Mesenchymal stem cell (in vitro differentiated cells and primary cell): ENCODE measurements at regions not wholly inside any gene's neighbourhood (a gene's known extent, or its start where the extent isn't known, plus 50 kb on each side); places are given as distances from the start of the nearest gene placed in this dataset.

Source experiments
- DNase-seq: peaks from one replicate; pipeline ENCODE4 v3.0.0-alpha.2; 2013
- H2AFZ ChIP-seq: one replicate; pipeline ENCODE4 v1.6.1; 2013; ENCODE audit warnings: low read depth, mild to moderate bottlenecking, control low read depth, inconsistent platforms, low read length, moderate library complexity
- H2AK5ac ChIP-seq: 2 replicates; pipeline ENCODE4 v1.6.1; 2013; ENCODE audit warnings: low read length, moderate library complexity, mild to moderate bottlenecking, inconsistent platforms; ENCODE audit not compliant: severe bottlenecking
- H2BK120ac ChIP-seq: one replicate; pipeline ENCODE4 v1.6.1; 2013; ENCODE audit warnings: low read depth, mild to moderate bottlenecking, inconsistent platforms, low read length, moderate library complexity
- H2BK12ac ChIP-seq, 2 experiments: one replicate each; pipeline ENCODE4 v1.6.1; 2013; ENCODE audit warnings: inconsistent platforms in 2 of 2, low read length in 2 of 2, mild to moderate bottlenecking in 2 of 2, moderate library complexity in 2 of 2, control low read depth in 1 of 2
- H2BK15ac ChIP-seq: one replicate; pipeline ENCODE4 v1.6.1; 2013; ENCODE audit warnings: mild to moderate bottlenecking, low read depth, inconsistent platforms; ENCODE audit not compliant: poor library complexity, severe bottlenecking
- H2BK5ac ChIP-seq: 2 replicates; pipeline ENCODE4 v1.6.1; 2013; ENCODE audit warnings: low read depth, mild to moderate bottlenecking, low read length, control low read depth, inconsistent platforms; ENCODE audit not compliant: poor library complexity, severe bottlenecking
- H3K14ac ChIP-seq, 2 experiments: one replicate each; pipeline ENCODE4 v1.6.1; 2013; ENCODE audit warnings: inconsistent platforms in 2 of 2, low read length in 2 of 2, control low read depth in 1 of 2, mild to moderate bottlenecking in 1 of 2, moderate library complexity in 1 of 2
- H3K18ac ChIP-seq, 2 experiments: one replicate each; pipeline ENCODE4 v1.6.1; 2013; ENCODE audit warnings: inconsistent platforms in 2 of 2, low read length in 2 of 2, control low read depth in 1 of 2, low read depth in 1 of 2, mild to moderate bottlenecking in 1 of 2
- H3K23ac ChIP-seq, 2 experiments: one replicate each; pipeline ENCODE4 v1.6.1; 2013; ENCODE audit warnings: inconsistent platforms in 2 of 2, low read length in 2 of 2, mild to moderate bottlenecking in 2 of 2, moderate library complexity in 2 of 2, control low read depth in 1 of 2
- H3K27ac ChIP-seq: 2 replicates; pipeline ENCODE4 v1.5.1; 2013; ENCODE audit warnings: mild to moderate bottlenecking, moderate library complexity, low read length, control low read depth, inconsistent platforms; ENCODE audit not compliant: poor library complexity, severe bottlenecking
- H3K27me3 ChIP-seq, 2 experiments: 2 replicates each; pipeline versions ENCODE4 v1.6.1 to v1.7.0; 2013; ENCODE audit warnings: low read length in 2 of 2, mild to moderate bottlenecking in 2 of 2, moderate library complexity in 2 of 2, control low read depth in 1 of 2, inconsistent platforms in 1 of 2; ENCODE audit not compliant: control insufficient read depth in 1 of 2, insufficient read depth in 1 of 2
- H3K36me3 ChIP-seq, 2 experiments: 2 replicates each; pipeline versions ENCODE4 v1.6.1 to v1.7.0; 2013; ENCODE audit warnings: low read length in 2 of 2, control low read depth in 1 of 2, inconsistent platforms in 1 of 2, low read depth in 1 of 2, mild to moderate bottlenecking in 1 of 2; ENCODE audit not compliant: insufficient read depth in 2 of 2, control insufficient read depth in 1 of 2
- H3K4ac ChIP-seq, 2 experiments: one replicate each; pipeline ENCODE4 v1.6.1; 2013; ENCODE audit warnings: inconsistent platforms in 2 of 2, low read length in 2 of 2, mild to moderate bottlenecking in 2 of 2, moderate library complexity in 2 of 2, control low read depth in 1 of 2, low read depth in 1 of 2
- H3K4me1 ChIP-seq: 2 replicates; pipeline ENCODE4 v1.6.1; 2013; ENCODE audit warnings: low read depth, low read length, control low read depth; ENCODE audit not compliant: control insufficient read depth, insufficient read depth
- H3K4me2 ChIP-seq: 2 replicates; pipeline ENCODE4 v1.6.1; 2013; ENCODE audit warnings: low read length, mild to moderate bottlenecking, inconsistent platforms; ENCODE audit not compliant: poor library complexity, severe bottlenecking
- H3K4me3 ChIP-seq, 2 experiments: 2 replicates each; pipeline versions ENCODE4 v1.5.1 to v1.7.0; 2013; ENCODE audit warnings: low read length in 2 of 2, mild to moderate bottlenecking in 2 of 2, control low read depth in 1 of 2, low read depth in 1 of 2; ENCODE audit not compliant: insufficient read depth in 1 of 2
- H3K79me1 ChIP-seq: replicated peaks from 2 replicates; pipeline ENCODE4 v1.6.1; 2013; ENCODE audit warnings: mild to moderate bottlenecking, control low read depth, low read length, inconsistent platforms; ENCODE audit not compliant: poor library complexity, severe bottlenecking
- H3K9ac ChIP-seq: 2 replicates; pipeline ENCODE4 v1.7.0; 2013; ENCODE audit warnings: mild to moderate bottlenecking, low read length, moderate library complexity
- H3K9me3 ChIP-seq: 2 replicates; pipeline ENCODE4 v1.7.0; 2013; ENCODE audit warnings: mild to moderate bottlenecking, low read length; ENCODE audit not compliant: control insufficient read depth
- H4K8ac ChIP-seq: one replicate; pipeline ENCODE4 v1.6.1; 2013; ENCODE audit warnings: inconsistent platforms, mild to moderate bottlenecking, low read length, moderate library complexity
- H4K91ac ChIP-seq: one replicate; pipeline ENCODE4 v1.6.1; 2013; ENCODE audit warnings: mild to moderate bottlenecking, low read length, inconsistent platforms
- WGBS: methylation state at CpG from one replicate; pipeline ENCODE4 v1.1.7; 2013; ENCODE audit warnings: mixed read lengths; 5-methylcytosine and 5-hydroxymethylcytosine counted together

DNA sequence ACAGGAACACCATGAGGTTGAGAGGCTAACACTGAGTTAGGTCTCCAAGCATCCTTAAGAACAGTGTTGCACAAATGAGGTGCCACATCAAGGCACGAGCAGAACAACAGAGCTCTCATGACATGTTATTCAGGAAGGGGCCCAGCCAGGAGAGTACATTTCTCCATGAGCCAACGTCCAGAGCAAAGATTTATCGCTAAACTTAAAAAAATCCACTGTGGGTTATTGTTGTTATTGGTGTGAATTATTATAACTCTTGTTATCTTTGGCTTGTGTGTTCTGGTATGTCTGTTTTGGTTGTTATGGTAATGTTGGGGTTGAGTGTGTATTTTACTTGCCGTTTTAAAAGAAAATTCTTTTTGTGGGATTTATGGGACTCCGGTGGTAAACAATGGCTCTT, 68.9 kb upstream of the MSI2 start:
- WGBS: 81% methylated on average over 5 of the region's 5 CpGs
- Histone ChIP-seq H4K91ac (no peak overlapping the region), H3K9me3 (no peaks in the 10 kb centered on the region), H2BK15ac (no peak overlapping the region), H3K4me2 (no peak overlapping the region), H3K27ac (no peak overlapping the region), H2BK5ac (no peak overlapping the region), H2AFZ (no peak overlapping the region), H3K36me3 (no peaks in the 10 kb centered on the region), H3K4ac (no peak overlapping the region), H3K23ac (no peak overlapping the region), H3K18ac (no peak overlapping the region), H3K14ac (no peak overlapping the region), H3K4me1 (no peaks in the 10 kb centered on the region), H3K27me3 (peaks cover 13 to 15% of the 10 kb centered on the region in 2 experiments), H3K9ac (no peak overlapping the region), H3K4me3 (no peak overlapping the region), H3K79me1 (no peaks in the 10 kb centered on the region), H2AK5ac (no peak overlapping the region), H2BK12ac (no peak overlapping the region), H4K8ac (no peak overlapping the region), H2BK120ac (no peak overlapping the region)
- no peak for DNase-seq

DNA sequence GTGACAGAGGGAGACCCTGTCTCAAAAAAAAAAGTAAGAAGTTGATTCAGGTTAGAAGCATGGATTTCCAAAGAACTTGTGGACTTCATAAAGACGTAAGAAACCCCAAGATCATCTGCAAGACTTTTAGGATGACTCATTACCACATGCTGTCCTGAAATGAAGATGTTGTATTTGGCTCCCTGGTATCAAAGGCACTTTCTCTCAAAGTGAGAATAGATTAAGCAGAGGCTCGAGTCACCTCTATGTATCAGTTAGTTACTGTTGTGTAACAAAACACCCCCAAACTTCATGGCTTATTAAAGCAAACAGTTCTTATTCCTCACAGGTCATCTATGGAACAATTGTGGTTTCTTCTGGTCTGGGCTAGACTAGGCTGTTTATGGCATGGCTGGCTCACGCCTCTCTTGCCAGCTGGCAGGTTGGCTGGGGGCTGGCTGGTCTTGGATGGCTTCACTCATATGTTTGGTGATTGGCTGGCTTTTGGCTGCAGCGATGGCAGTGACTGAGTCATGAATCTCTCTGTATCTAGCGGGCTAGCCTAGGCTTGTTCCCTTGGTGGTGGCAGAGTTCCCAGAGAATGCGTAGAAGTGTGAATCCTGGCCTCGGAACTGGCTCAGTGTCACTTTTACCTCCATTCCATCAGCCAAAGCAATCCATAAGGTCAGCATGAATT, 60.4 kb upstream of the MSI2 start:
- Histone ChIP-seq H3K18ac (no peak overlapping the region), H3K9me3 (peaks cover 6% of the 10 kb centered on the region), H3K36me3 (no peaks in the 10 kb centered on the region), H3K23ac (no peak overlapping the region), H3K27ac (no peak overlapping the region), H2BK120ac (no peak overlapping the region), H3K4me1 (peaks cover 2% of the 10 kb centered on the region), H2AFZ (no peak overlapping the region), H3K79me1 (no peaks in the 10 kb centered on the region), H4K8ac (no peak overlapping the region), H4K91ac (no peak overlapping the region), H3K27me3 (peaks cover 4 to 19% of the 10 kb centered on the region in 2 experiments), H2BK12ac (no peak overlapping the region), H3K4ac (no peak overlapping the region), H3K9ac (no peak overlapping the region), H2BK5ac (no peak overlapping the region), H2AK5ac (no peak overlapping the region), H3K4me2 (no peak overlapping the region), H3K4me3 (no peak overlapping the region), H3K14ac (no peak overlapping the region), H2BK15ac (no peak overlapping the region)
- DNase-seq: no peak
- WGBS: 94% methylated on average over 5 of the region's 7 CpGs

DNA sequence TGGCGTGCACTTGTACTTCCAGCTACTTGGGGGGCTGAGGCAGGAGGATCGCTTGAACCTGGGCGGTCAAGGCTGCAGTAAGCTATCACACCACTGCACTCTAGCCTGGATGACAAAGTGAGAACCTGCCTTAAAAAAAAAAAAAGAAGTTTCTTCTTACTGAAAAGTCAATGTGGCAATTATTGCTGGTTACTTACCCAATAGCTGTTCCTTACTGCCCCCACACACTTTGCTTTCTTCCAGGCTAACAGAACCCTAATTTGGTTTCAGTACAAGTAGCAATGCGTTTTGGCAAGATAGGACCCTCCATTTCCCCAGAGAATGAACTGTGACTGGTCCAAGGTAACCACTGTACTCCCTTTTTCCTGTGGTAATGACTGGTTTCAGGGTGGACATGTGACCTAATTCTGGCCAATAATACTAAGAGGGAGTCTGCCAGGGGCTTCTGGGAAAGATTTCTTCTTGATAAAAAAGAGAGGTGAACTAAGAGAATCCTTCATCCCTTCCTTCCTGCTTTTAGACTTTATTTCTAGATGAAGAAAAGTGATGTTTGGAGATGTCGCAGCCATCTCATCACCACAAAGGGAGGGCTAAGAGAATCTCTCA, 58.8 kb upstream of the MSI2 start:
- no peak overlapping the region for H2AFZ ChIP-seq

DNA sequence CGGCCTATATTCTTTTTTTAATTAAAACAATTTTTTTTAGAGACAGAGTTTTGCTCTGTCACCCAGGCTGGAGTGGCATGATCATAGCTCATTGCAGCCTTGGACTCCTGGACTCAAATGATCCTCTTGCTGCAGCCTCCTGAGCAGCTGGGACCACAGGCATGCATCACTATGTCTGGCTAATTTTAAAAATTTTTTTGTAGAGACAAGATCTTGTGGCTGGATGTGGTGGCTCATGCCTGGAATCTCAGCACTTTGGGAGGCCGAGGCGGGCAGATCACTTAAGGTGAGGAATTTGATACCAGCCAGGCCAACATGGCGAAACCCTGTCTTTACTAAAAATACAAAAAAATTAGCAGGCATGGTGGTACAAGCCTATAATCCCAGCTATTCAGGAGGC, 54.8 kb upstream of the MSI2 start:
- 85% methylated on average over 3 of the region's 4 CpGs for WGBS
- no peak overlapping the region for H2AK5ac ChIP-seq
- H3K4ac ChIP-seq: no peak overlapping the region
- no peak overlapping the region for H2AFZ ChIP-seq
- no peaks in the 10 kb centered on the region for H3K9me3 ChIP-seq
- H4K91ac ChIP-seq: no peak overlapping the region
- no peak overlapping the region for H3K9ac ChIP-seq
- no peak overlapping the region for H2BK12ac ChIP-seq
- H3K27me3 ChIP-seq: peaks cover 11 to 13% of the 10 kb centered on the region in 2 experiments
- no peaks in the 10 kb centered on the region for H3K79me1 ChIP-seq
- H4K8ac ChIP-seq: no peak overlapping the region
- H3K18ac ChIP-seq: no peak overlapping the region
- no peak overlapping the region for H3K4me2 ChIP-seq
- H3K4me3 ChIP-seq: no peak overlapping the region
- DNase-seq: no peak
- no peak overlapping the region for H3K23ac ChIP-seq
- H2BK15ac ChIP-seq: no peak overlapping the region
- no peak overlapping the region for H3K14ac ChIP-seq
- no peak overlapping the region for H3K27ac ChIP-seq
- H2BK5ac ChIP-seq: no peak overlapping the region
- H3K36me3 ChIP-seq: no peaks in the 10 kb centered on the region
- no peak overlapping the region for H2BK120ac ChIP-seq
- peaks cover 2% of the 10 kb centered on the region for H3K4me1 ChIP-seq

More for the DNA sequence above, 58.8 kb upstream of the MSI2 start:
- Histone ChIP-seq H2BK5ac (no peak overlapping the region), H3K9ac (no peak overlapping the region), H2BK12ac (no peak overlapping the region), H2BK120ac (no peak overlapping the region), H3K27ac (no peak overlapping the region), H3K9me3 (peaks cover 6% of the 10 kb centered on the region), H2BK15ac (no peak overlapping the region), H3K79me1 (no peaks in the 10 kb centered on the region), H3K18ac (no peak overlapping the region), H3K23ac (no peak overlapping the region), H3K4ac (no peak overlapping the region), H2AK5ac (no peak overlapping the region), H3K4me2 (no peak overlapping the region), H3K14ac (no peak overlapping the region), H4K91ac (no peak overlapping the region), H3K4me3 (no peak overlapping the region), H3K36me3 (no peaks in the 10 kb centered on the region), H3K4me1 (peaks cover 2% of the 10 kb centered on the region), H3K27me3 (peaks cover 4 to 10% of the 10 kb centered on the region in 2 experiments), H4K8ac (no peak overlapping the region)
- 84% methylated on average over 5 of the region's 5 CpGs for WGBS
- no peak for DNase-seq
